Testis (tissue), 2 donors: ENCODE measurements at regions not wholly inside any gene's neighbourhood (a gene's known extent, or its start where the extent isn't known, plus 50 kb on each side); places are given as distances from the start of the nearest gene placed in this dataset.

Source experiments
- DNase-seq: peaks from one replicate; pipeline ENCODE4 v3.0.0-alpha.2; 2019
- H3K27ac ChIP-seq, 2 donors: fragments of 200-600 bp; sonication (generic); one replicate each; pipeline ENCODE4 v1.5.1; 2019
- H3K27me3 ChIP-seq: fragments of 200-600 bp; sonication (generic); one replicate; pipeline ENCODE4 v1.5.1; 2019
- H3K36me3 ChIP-seq: fragments of 200-600 bp; sonication (generic); one replicate; pipeline ENCODE4 v1.5.1; 2017; ENCODE audit warnings: low read depth; ENCODE audit errors: missing control alignments
- H3K4me1 ChIP-seq: fragments of 200-600 bp; sonication (generic); one replicate; pipeline ENCODE4 v1.5.1; 2019
- H3K4me3 ChIP-seq, 2 donors: fragments of 200-600 bp; sonication (generic); one replicate each; pipeline ENCODE4 v1.5.1; 2017 to 2019
- H3K9me3 ChIP-seq: fragments of 200-600 bp; sonication (generic); one replicate; pipeline ENCODE4 v1.5.1; 2017
- POLR2A ChIP-seq: fragments of 450-650 bp; IDR thresholded peaks from one replicate; pipeline ENCODE4 v1.6.1; 2017; ENCODE audit warnings: antibody characterized with exemption, mild to moderate bottlenecking, moderate library complexity
- WGBS, 2 donors: methylation state at CpG; one replicate each; pipeline ENCODE4 v1.1.5; 2018; 5-methylcytosine and 5-hydroxymethylcytosine counted together
- intact Hi-C: fragments of 100-400 bp; cut with DNase I; formaldehyde crosslinking; loops from one replicate; pipeline ENCODE4 v1.15.1; 2023; ENCODE audit warnings: low total_unique reads
- TF ChIP-seq, protein P1 (sequence below), 3 experiments: fragments of 450-650 bp in 2 of 3; fragments of 200-600 bp in 1 of 3; sonication (generic) in 1 of 3; IDR thresholded peaks; one replicate each; pipeline ENCODE4 v1.5.1; 2016 to 2019; ENCODE audit warnings: antibody characterized with exemption in 3 of 3, mild to moderate bottlenecking in 2 of 3, moderate library complexity in 1 of 3

DNA sequence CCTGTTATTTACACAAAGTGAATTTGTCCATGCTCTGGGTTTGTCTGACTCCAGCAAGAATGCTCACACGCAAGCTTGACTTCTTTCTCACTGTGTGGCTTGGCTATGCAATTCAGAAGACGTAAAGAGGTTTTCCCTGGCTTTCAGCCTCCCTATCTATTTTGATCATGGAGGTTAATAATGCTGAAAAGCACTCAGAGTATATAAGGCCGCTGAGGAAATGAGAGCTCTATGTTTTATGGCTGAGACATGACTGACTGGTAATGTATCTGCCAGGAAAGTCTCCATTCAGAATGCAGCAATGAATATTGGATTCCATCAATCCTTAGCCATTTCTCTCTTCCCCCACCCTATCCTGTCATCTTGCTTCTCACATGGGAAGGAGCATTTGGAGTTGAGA, 417.3 kb downstream of the DMAC1 start:
- H3K27me3 ChIP-seq = no peaks in the 10 kb centered on the region
- H3K4me3 ChIP-seq = no peak overlapping the region
- 84 to 87% methylated on average over 3 of the region's 3 CpGs for WGBS, 2 donors
- DNase-seq = no peak
- H3K4me1 ChIP-seq = no peaks in the 10 kb centered on the region
- no peaks in the 10 kb centered on the region for H3K36me3 ChIP-seq
- intact Hi-C loops = no loop called here
- TF ChIP-seq, protein P1, sequence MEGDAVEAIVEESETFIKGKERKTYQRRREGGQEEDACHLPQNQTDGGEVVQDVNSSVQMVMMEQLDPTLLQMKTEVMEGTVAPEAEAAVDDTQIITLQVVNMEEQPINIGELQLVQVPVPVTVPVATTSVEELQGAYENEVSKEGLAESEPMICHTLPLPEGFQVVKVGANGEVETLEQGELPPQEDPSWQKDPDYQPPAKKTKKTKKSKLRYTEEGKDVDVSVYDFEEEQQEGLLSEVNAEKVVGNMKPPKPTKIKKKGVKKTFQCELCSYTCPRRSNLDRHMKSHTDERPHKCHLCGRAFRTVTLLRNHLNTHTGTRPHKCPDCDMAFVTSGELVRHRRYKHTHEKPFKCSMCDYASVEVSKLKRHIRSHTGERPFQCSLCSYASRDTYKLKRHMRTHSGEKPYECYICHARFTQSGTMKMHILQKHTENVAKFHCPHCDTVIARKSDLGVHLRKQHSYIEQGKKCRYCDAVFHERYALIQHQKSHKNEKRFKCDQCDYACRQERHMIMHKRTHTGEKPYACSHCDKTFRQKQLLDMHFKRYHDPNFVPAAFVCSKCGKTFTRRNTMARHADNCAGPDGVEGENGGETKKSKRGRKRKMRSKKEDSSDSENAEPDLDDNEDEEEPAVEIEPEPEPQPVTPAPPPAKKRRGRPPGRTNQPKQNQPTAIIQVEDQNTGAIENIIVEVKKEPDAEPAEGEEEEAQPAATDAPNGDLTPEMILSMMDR (IDR thresholded peaks at IDR 0.05) = no peak
- no peak for TF ChIP-seq POLR2A
- no peaks in the 10 kb centered on the region for H3K9me3 ChIP-seq
- H3K27ac ChIP-seq = no peak overlapping the region

DNA sequence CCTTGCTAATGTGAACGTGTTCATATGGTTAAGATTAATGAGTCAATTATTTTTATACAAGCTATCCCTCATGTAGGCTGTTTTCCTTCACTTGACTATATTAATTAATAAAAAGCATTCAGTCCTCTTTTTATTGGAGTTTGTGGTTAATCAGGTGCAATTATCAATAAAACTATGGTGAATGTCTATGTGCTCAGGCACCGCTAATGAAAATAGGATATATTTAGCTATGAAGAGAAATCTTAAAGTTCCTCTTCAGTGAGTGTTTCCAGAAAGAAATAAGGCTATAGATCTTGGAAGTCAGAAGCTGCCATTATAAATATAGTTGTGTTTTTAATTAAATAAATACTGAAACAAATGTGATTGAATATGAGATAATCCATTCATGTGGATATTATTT, 422.1 kb downstream of the DMAC1 start:
- Histone ChIP-seq H3K36me3 (no peaks in the 10 kb centered on the region), H3K27ac (no peak overlapping the region), H3K4me1 (no peaks in the 10 kb centered on the region), H3K27me3 (no peaks in the 10 kb centered on the region), H3K9me3 (no peaks in the 10 kb centered on the region), H3K4me3 (no peak overlapping the region)
- TF ChIP-seq POLR2A = no peak
- TF ChIP-seq, protein P1 (IDR thresholded peaks at IDR 0.05) = no peak
- intact Hi-C loops = no loop called here
- DNase-seq = no peak
- WGBS, 2 donors = 73 to 81% methylated on average over 2 of the region's 2 CpGs

GRCh38 chr9:7376833-7377232, 422.7 kb downstream of the DMAC1 start:
- H3K4me3 ChIP-seq = no peak overlapping the region
- intact Hi-C loops = no loop called here
- H3K27me3 ChIP-seq = no peaks in the 10 kb centered on the region
- DNase-seq = no peak
- no peaks in the 10 kb centered on the region for H3K36me3 ChIP-seq
- TF ChIP-seq, protein P1 (IDR thresholded peaks at IDR 0.05) = no peak
- TF ChIP-seq POLR2A = no peak
- no peak overlapping the region for H3K27ac ChIP-seq
- WGBS, 2 donors = 73 to 83% methylated on average over 5 of the region's 5 CpGs
- no peaks in the 10 kb centered on the region for H3K9me3 ChIP-seq
- H3K4me1 ChIP-seq = no peaks in the 10 kb centered on the region

DNA sequence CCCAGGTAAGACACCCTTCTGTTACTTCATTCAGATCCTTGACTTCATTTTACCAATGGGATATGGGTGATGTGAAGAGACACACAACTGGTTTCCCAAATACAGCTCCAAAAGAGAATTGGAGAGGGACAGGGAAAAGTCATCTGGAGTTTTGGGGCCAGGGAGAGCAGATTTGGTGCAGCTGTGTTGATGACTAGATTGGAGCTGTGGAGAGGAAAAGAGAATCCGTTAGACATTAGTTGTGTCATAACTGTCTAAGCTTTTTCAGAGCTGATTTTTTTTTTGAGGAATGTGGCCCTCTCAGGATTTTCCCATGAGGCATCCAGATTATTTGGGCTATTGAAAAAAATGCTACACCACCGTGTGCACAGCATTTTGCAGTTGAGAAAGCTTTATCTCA, 423.4 kb downstream of the DMAC1 start:
- WGBS, 2 donors = 70 to 88% methylated on average over 2 of the region's 2 CpGs
- no peaks in the 10 kb centered on the region for H3K27me3 ChIP-seq
- H3K27ac ChIP-seq = no peak overlapping the region
- H3K9me3 ChIP-seq = no peaks in the 10 kb centered on the region
- H3K4me1 ChIP-seq = no peaks in the 10 kb centered on the region
- no peaks in the 10 kb centered on the region for H3K36me3 ChIP-seq
- no peak for TF ChIP-seq POLR2A
- TF ChIP-seq, protein P1 (IDR thresholded peaks at IDR 0.05) = no peak
- no peak for DNase-seq
- intact Hi-C loops = no loop called here
- no peak overlapping the region for H3K4me3 ChIP-seq

- TF ChIP-seq, protein P1 (IDR thresholded peaks at IDR 0.05) = no peak
- TF ChIP-seq POLR2A = no peak
- intact Hi-C loops = no loop called here
- Histone ChIP-seq H3K4me1 (no peaks in the 10 kb centered on the region), H3K36me3 (no peaks in the 10 kb centered on the region), H3K4me3 (no peak overlapping the region), H3K27ac (no peak overlapping the region), H3K9me3 (no peaks in the 10 kb centered on the region), H3K27me3 (no peaks in the 10 kb centered on the region)
- 55 to 58% methylated on average over 5 of the region's 5 CpGs for WGBS, 2 donors
- no peak for DNase-seq
Measured at GRCh38 chr9:7375013-7375511, 424.5 kb downstream of the DMAC1 start.
